Gastrocnemius medialis (tissue), 4 donors: ENCODE measurements at regions not wholly inside any gene's neighbourhood (a gene's known extent, or its start where the extent isn't known, plus 50 kb on each side); places are given as distances from the start of the nearest gene placed in this dataset.

Experiments used
- ATAC-seq, 2 donors: fragments of 150-250 bp; one replicate each; pipeline ENCODE4 v1.9.1; 2016
- DNase-seq, 2 donors: peaks; one replicate each; pipeline ENCODE4 v3.0.0-alpha.2; 2019
- H3K27ac ChIP-seq, 4 donors: fragments of 200-600 bp; sonication (generic); 1 replicate in 1 of 4; 2 replicates in 3 of 4; pipeline ENCODE4 v1.5.1; 2016 to 2018; ENCODE audit warnings: mild to moderate bottlenecking in 2 of 4, moderate library complexity in 1 of 4
- H3K27me3 ChIP-seq, 3 donors: fragments of 200-600 bp; sonication (generic) in 2 of 3; 1 replicate in 1 of 3; 2 replicates in 2 of 3; pipeline versions ENCODE4 v1.5.1 to v1.6.0; 2016 to 2019; ENCODE audit warnings: mild to moderate bottlenecking in 1 of 3, moderate library complexity in 1 of 3
- H3K36me3 ChIP-seq, 2 donors: fragments of 200-600 bp; sonication (generic) in 1 of 2; one replicate each; pipeline ENCODE4 v1.5.1; 2017 to 2018
- H3K4me1 ChIP-seq, 2 donors: fragments of 200-600 bp; sonication (generic) in 1 of 2; one replicate each; pipeline ENCODE4 v1.5.1; 2016 to 2017; ENCODE audit warnings: mild to moderate bottlenecking in 2 of 2
- H3K4me3 ChIP-seq, 4 donors: fragments of 200-600 bp; sonication (generic) in 3 of 4; 1 replicate in 1 of 4; 2 replicates in 3 of 4; pipeline ENCODE4 v1.5.1; 2016 to 2019; ENCODE audit warnings: mild to moderate bottlenecking in 2 of 4
- H3K9me3 ChIP-seq, 3 donors: fragments of 200-600 bp; sonication (generic) in 2 of 3; 1 replicate in 1 of 3; 2 replicates in 2 of 3; pipeline ENCODE4 v1.5.1; 2016 to 2019
- CTCF ChIP-seq, 5 experiments: fragments of 450-650 bp in 3 of 5; fragments of 200-600 bp in 2 of 5; sonication (generic) in 2 of 5; IDR thresholded peaks in 4 of 5; conservative IDR thresholded peaks in 1 of 5; 1 replicate in 4 of 5; 2 replicates in 1 of 5; pipeline ENCODE4 v1.5.1; 2016 to 2019; ENCODE audit warnings: antibody characterized with exemption in 5 of 5, mild to moderate bottlenecking in 3 of 5, moderate library complexity in 3 of 5
- POLR2A ChIP-seq, 2 donors: fragments of 450-650 bp; IDR thresholded peaks; one replicate each; pipeline ENCODE4 v1.6.1; 2017; ENCODE audit warnings: antibody characterized with exemption in 2 of 2, mild to moderate bottlenecking in 2 of 2, moderate library complexity in 2 of 2
- in situ Hi-C, 4 donors: fragments of 200-750 bp; cut with MboI; loops; one replicate each; pipeline versions ENCODE4 v1.15.0 to v1.8.0; 2017; ENCODE audit warnings: low sequenced_read_pairs in 4 of 4
- intact Hi-C: fragments of 100-400 bp; cut with DNase I; formaldehyde crosslinking; loops from one replicate; pipeline ENCODE4 v1.15.1; 2023; ENCODE audit warnings: low total_unique reads

GRCh38 chr14:44662250-44662891 is 155.3 kb upstream of the FSCB start:
- no peaks in the 10 kb centered on the region for H3K4me1 ChIP-seq
- no peak overlapping the region for H3K27ac ChIP-seq
- in situ Hi-C loops, result no loop called here
- ATAC-seq (no peak), DNase-seq (no peak)
- no peaks in the 10 kb centered on the region for H3K9me3 ChIP-seq
- H3K27me3 ChIP-seq, result no peaks in the 10 kb centered on the region
- no peaks in the 10 kb centered on the region for H3K36me3 ChIP-seq
- TF ChIP-seq POLR2A (IDR thresholded peaks at IDR 0.05), result no peak
- no peak for TF ChIP-seq CTCF (IDR thresholded peaks at IDR 0.05 in 4 of 5, conservative IDR thresholded peaks at IDR 0.05 in 1 of 5)
- intact Hi-C loops, result no loop called here
- H3K4me3 ChIP-seq, result no peak overlapping the region

- ATAC-seq, result no peak
- Histone ChIP-seq H3K36me3 (no peaks in the 10 kb centered on the region), H3K9me3 (no peaks in the 10 kb centered on the region), H3K4me1 (no peaks in the 10 kb centered on the region), H3K27me3 (no peaks in the 10 kb centered on the region), H3K27ac (no peak overlapping the region), H3K4me3 (no peak overlapping the region)
- no peak for DNase-seq
- intact Hi-C loops, result no loop called here
- in situ Hi-C loops, result no loop called here
- no peak for TF ChIP-seq POLR2A (IDR thresholded peaks at IDR 0.05)
Observed at GRCh38 chr14:44658389-44658696, 151.3 kb upstream of the FSCB start.

- H3K4me3 ChIP-seq, result no peak overlapping the region
- intact Hi-C loops (no loop called here), in situ Hi-C loops (no loop called here)
- ATAC-seq (no peak), DNase-seq (no peak)
- H3K9me3 ChIP-seq, result no peaks in the 10 kb centered on the region
- no peaks in the 10 kb centered on the region for H3K4me1 ChIP-seq
- no peak overlapping the region for H3K27ac ChIP-seq
- no peak for TF ChIP-seq POLR2A (IDR thresholded peaks at IDR 0.05)
- TF ChIP-seq CTCF (IDR thresholded peaks at IDR 0.05 in 4 of 5, conservative IDR thresholded peaks at IDR 0.05 in 1 of 5), result no peak
- H3K27me3 ChIP-seq, result no peaks in the 10 kb centered on the region
- H3K36me3 ChIP-seq, result no peaks in the 10 kb centered on the region
Observed at GRCh38 chr14:44657696-44658388, 150.8 kb upstream of the FSCB start.

- no peaks in the 10 kb centered on the region for H3K36me3 ChIP-seq
- H3K4me1 ChIP-seq, result no peaks in the 10 kb centered on the region
- ATAC-seq (no peak), DNase-seq (no peak)
- in situ Hi-C loops (no loop called here), intact Hi-C loops (no loop called here)
- no peak for TF ChIP-seq CTCF (IDR thresholded peaks at IDR 0.05 in 4 of 5, conservative IDR thresholded peaks at IDR 0.05 in 1 of 5)
- H3K27ac ChIP-seq, result no peak overlapping the region
- no peaks in the 10 kb centered on the region for H3K9me3 ChIP-seq
- H3K27me3 ChIP-seq, result no peaks in the 10 kb centered on the region
- no peak overlapping the region for H3K4me3 ChIP-seq
Observed at GRCh38 chr14:44657203-44657602, 150.1 kb upstream of the FSCB start.

- no peak overlapping the region for H3K27ac ChIP-seq
- H3K9me3 ChIP-seq, result no peaks in the 10 kb centered on the region
- no peaks in the 10 kb centered on the region for H3K36me3 ChIP-seq
- H3K4me1 ChIP-seq, result no peaks in the 10 kb centered on the region
- no peak for DNase-seq
- no peak for TF ChIP-seq POLR2A (IDR thresholded peaks at IDR 0.05)
- no peak for TF ChIP-seq CTCF (IDR thresholded peaks at IDR 0.05 in 4 of 5, conservative IDR thresholded peaks at IDR 0.05 in 1 of 5)
- ATAC-seq, result no peak
- intact Hi-C loops (no loop called here), in situ Hi-C loops (no loop called here)
- no peak overlapping the region for H3K4me3 ChIP-seq
- no peaks in the 10 kb centered on the region for H3K27me3 ChIP-seq
Observed at GRCh38 chr14:44654591-44654990, 147.5 kb upstream of the FSCB start.
